DMS 273 (cell line): ENCODE measurements at regions not wholly inside any gene's neighbourhood (a gene's known extent, or its start where the extent isn't known, plus 50 kb on each side); places are given as distances from the start of the nearest gene placed in this dataset.

Experiments used
- DNase-seq: peaks from one replicate; lab custom pipeline; 2025; ENCODE audit not compliant: unreplicated experiment; lab: John Stamatoyannopoulos, UW

- DNase-seq = no peak
Observed at GRCh38 chr17:71349908-71350600, 770.8 kb upstream of the SOX9 start.

- DNase-seq = no peak
Observed at GRCh38 chr17:71360301-71360700, 760.5 kb upstream of the SOX9 start.

- DNase-seq = no peak
Observed at GRCh38 chr17:71361656-71362450, 759.0 kb upstream of the SOX9 start.

DNA sequence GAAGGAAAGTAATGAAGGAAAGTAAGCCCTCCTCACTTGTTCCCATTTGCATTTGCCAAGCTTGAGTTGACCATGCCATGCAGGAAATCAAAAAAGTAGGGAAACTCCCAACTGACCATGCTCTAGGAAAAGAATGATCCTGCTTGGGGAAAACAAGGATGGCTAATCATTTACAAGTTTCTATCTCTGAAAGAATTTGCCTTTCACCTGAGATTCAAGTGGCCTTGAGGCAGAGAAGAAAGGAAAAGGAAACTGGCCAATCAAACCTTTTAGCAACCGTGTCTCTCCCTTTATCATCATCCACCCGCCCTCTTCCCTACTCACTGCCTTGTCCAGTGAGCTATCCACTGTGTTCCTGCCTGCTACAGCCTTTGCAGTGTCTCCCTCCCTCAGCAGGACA is 757.2 kb upstream of the SOX9 start:
- no peak for DNase-seq

DNA sequence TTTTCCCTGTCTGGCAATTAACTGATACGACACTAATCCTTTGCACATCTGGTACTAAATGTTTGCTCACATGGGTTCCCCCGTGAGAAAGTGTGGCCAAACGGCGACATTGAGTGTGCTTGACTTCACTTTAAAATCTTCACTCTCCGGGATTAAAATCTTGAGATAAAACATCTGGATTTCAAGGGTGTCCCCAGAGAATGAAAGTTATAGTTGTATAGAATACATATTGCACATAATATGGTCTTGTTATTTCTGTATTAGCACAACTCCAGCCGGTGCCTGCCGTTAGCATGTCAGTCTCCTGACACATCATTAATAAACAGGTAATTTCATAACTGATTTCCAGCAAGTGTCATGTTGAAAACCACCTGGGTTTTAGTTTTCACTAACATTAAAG is 749.0 kb upstream of the SOX9 start:
- DNase-seq = no peak

GRCh38 chr17:71375948-71376347 is 744.9 kb upstream of the SOX9 start:
- DNase-seq = no peak

DNA sequence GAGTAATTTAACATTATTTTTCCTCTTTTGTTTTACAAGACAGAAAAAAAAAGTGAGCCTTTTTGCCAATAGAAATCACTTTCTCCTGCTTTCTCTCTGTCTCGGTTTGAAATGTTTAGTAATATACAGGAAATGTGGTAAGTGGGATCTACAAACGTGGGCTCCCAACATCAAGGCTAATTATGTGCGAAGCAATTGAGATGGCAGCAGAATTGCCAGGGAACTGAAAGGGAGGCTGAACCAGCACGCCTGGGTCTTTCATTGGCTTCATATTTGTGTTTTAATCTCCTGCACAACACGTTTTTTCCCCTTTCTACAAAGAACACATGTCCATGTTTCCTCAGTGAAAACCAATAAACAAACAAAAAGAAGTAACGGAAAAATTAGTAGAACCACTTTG is 743.9 kb upstream of the SOX9 start:
- no peak for DNase-seq

GRCh38 chr17:71378036-71378435 is 742.8 kb upstream of the SOX9 start:
- DNase-seq = no peak

- DNase-seq = no peak
Observed at GRCh38 chr17:71378741-71379140, 742.1 kb upstream of the SOX9 start.

GRCh38 chr17:71379512-71379911 is 741.3 kb upstream of the SOX9 start:
- no peak for DNase-seq

GRCh38 chr17:71380535-71380934 is 740.3 kb upstream of the SOX9 start:
- no peak for DNase-seq

- DNase-seq = no peak
Observed at GRCh38 chr17:71380936-71381335, 739.9 kb upstream of the SOX9 start.

DNA sequence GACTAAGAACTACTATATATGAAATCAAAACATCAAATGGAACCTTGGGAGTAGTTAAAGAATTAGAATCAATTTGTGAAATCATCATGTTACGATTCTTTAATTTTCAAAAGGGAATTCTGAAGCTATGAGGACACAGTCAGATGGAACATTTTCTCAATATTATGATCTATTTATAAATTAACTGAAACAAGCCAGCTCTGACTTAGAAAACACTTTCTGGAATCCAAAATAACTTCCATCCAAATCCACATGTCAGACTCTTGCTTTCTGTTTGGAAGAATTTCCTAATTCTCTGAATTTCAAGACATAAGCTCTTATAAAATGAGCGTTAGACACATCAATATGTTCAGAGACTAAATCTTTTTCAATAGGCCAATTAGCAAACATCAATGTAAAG is 737.7 kb upstream of the SOX9 start:
- DNase-seq = no peak

GRCh38 chr17:71387456-71387855 is 733.4 kb upstream of the SOX9 start:
- no peak for DNase-seq

DNA sequence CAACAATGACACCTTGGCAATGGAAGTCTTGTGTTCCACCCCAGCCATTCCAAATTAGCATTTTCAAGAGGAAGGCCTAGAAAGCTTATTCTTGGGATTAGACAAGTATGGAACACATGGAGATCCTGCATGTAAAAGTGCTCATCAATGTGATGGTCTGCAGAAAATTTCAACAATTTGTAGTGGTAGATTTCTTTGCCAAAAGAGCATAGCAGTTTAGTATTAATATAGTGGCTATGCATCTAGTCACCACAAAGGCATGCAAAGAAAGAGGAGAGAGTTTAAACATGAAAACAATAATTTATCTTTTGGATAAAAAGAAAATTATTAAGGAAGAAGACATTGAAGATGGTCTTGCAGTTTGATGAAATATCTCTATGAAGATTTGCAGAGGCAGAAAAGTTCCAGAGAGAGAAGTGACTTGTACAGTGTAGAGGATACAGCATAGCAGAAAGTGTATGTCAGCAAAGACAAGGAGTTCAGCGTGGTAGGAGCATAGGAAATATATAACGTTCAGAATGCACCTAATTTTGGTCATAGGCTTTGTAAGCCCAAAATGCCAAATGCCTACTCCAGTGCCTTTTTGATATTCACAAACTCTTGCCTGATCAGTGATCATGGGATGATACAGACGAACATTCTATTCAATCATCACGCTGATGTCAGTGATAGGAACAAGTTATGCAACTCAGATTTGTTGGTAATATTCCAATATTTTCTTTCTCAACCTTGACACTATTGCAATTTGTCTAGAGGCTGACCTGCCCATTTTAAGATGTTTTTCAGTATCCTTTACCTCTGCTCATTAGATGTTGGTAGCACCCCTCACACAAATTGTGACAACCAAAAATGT is 727.9 kb upstream of the SOX9 start:
- no peak for DNase-seq

- no peak for DNase-seq
Observed at GRCh38 chr17:71395901-71396300, 724.9 kb upstream of the SOX9 start.

GRCh38 chr17:71396711-71397110 is 724.1 kb upstream of the SOX9 start:
- DNase-seq = no peak

- no peak for DNase-seq
Observed at GRCh38 chr17:71398025-71398424, 722.8 kb upstream of the SOX9 start.

DNA sequence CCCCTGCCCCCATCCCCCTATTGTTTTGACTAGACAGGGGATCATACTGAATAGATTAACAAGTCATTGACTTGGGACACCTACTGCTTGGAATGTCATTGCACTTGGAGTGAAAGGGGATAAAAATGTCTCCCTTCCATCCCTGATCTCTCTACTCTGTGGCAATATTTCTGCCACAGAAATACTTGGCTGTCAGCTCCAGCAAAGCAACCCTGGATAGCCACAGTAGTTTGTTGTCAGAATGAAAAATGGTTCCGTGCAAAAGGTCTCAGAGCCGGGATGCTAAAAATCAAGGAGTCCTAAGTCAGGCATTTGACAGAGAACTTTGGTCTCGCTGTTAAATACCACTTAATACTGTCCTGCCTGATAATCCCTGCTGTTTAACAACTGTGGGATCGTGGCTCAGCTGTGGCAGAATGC is 722.0 kb upstream of the SOX9 start:
- DNase-seq = no peak

DNA sequence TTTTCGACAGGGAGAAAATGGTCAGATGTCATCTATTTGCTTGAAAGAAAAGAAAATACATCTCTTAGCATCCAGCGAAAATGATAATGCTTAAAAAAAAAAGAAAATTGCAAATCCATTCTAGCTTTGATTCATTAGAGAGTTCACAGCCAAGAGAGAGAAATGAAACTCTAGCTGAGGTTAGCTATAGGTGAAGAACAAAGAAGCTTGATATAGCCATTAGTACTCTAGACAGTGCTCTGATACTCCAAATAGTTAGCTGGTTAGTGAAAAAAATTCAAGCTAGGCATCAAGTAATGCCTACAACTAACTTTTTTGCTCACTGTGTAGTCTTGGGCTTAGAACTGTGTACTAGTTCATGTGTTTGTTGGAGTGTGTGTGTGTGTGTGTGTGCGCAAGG is 721.6 kb upstream of the SOX9 start:
- no peak for DNase-seq

DNA sequence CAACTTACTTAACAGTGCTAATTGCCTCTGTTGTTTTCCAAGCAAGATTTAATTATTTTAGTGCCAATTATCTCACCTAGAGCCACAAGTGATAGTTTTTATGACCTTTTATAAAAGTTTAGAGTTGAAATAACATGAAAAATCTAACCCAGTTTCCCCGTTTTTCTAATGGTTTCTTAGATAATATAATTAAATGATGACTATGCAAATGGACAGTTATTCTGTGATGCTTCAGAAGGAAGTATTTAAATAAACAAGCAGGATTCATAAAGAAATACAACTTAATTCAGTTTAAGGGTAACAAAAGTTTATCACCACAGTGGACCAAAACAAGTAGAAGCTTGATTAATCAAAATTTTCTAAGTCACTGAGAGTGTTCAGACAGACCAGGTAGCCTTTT is 721.2 kb upstream of the SOX9 start:
- DNase-seq = no peak

GRCh38 chr17:71402007-71402406 is 718.8 kb upstream of the SOX9 start:
- no peak for DNase-seq
